CD4-positive, alpha-beta T cell treated with Interleukin-2 at 100 ng/mL for 4 hours (primary cell): ENCODE measurements at regions not wholly inside any gene's neighbourhood (a gene's known extent, or its start where the extent isn't known, plus 50 kb on each side); places are given as distances from the start of the nearest gene placed in this dataset.

ENCODE experiments used
- DNase-seq: peaks from one replicate; pipeline ENCODE4 v3.0.0-alpha.2; 2020; ENCODE audit warnings: low spot score

DNA sequence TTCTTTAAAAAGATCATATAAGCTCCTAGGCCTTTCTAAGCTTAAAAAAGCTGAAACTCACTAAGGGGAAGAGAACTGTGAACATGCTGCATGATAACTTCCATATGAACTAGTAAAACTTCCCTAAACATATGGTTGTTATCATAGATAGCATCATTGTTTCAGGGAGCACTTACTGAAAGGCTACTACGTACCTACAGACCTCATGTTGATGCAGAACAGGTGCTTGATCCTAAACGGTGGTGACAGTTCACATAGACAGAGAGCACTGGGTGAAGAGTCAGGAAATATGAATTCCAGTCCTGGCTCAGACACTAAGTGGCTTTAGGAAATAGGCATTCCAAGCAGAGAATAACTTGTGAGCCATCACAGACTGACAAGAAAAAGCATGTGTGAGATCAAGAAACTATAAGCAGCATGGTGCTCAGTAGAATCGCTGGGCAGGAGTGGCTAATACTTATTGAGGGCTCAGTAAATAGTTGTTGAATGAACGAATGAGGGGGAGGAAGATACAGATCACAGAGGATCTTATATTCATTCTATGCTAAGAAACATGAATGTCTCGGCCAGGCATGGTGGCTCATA, 78.4 kb upstream of the NUDT4 start:
- DNase-seq = no peak

DNA sequence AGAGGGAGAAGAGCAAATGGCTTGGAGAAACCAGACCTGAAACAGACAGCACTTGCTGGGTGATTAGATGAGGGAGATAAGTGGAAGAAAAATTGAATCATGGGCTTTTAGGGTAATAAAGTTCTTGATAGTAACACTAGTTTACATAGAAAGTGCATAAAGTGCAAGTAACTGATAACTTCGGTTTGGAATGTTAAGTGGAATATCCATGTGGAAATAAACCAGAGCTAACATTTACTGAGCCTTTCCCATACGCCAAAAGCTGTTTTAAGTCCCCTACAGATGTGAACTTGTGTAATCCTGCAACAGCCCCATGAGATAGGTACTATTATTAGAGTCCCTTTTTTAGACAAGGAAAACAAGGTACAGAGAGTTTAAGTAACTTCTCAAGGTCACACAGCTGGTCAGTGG, 77.1 kb upstream of the NUDT4 start:
- DNase-seq = no peak

DNA sequence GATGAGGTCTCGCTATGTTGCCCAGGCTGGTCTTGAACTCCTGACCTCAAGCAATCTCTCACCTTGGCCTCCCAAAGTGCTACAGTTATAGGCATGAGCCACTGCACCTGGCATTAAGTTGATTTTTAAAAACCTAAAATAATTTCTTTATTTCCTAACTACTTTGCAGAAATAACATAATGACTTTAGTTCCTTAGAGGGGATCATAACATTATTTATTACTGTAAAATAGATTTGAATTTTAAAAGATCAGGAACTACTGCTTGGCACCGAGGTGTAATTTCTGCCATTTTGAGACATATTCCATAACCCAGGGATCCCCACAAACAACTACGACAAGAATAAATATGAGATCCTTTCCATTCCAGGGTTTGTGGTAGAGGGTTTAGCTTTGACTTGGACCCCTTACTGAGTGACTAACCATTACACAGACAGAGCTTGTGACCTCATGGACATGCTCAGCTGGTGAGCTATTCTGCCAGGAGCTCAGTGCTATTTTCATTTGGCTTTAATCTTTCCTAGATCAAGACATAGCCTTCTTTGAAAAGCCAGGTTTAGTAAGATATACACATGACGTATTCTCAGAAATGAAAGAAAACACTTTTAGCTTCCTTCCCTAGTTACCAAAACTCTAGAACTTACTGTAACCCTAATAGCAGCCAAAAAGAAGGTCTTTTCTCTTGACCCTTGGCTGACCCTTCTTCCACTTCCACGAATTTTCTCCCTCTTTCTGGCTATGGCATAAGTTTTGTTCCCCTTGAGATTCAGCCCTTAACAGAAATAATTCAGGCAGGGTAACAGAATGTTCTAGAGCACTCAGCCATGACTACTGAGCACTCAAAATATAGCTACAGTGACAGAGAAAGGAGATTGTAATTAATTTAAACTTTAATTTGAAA, 75.1 kb upstream of the NUDT4 start:
- DNase-seq = no peak

DNA sequence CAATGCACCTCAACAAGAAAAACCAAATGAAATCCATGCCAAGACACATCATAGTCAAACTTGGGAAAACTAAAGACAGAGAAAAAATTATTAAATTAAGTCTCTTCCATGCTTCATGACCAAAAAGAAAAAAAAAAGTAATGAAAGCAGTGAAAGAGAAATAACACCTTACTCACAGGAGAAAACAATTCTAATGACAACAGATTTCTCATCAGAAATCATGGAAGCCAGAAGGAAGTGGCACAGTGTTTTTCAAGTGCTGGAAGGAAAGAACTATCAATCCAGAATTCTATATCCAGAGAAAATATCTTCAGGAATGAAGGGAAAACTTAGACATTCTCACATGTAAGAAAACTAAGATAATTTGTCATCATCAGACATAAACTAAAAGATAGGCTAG, 71.1 kb upstream of the NUDT4 start:
- DNase-seq = no peak

DNA sequence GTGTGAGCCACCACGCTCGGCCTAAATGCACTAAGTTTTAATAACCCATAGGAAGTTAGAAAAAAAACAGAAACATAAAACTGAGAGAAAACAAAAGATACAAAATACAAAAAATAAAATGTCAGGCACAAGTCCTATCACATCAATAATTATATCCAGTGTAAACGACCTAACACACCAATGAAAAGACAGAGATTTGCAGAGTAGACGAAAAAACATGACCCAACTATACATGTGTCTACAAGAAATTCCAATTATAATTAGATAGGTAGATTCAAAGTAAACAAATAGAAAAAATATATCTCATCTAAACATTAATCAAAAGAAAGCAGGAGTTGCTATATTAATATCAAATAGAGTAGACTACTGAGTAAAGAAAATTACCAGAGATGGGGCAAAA, 69.4 kb upstream of the NUDT4 start:
- DNase-seq = no peak

DNA sequence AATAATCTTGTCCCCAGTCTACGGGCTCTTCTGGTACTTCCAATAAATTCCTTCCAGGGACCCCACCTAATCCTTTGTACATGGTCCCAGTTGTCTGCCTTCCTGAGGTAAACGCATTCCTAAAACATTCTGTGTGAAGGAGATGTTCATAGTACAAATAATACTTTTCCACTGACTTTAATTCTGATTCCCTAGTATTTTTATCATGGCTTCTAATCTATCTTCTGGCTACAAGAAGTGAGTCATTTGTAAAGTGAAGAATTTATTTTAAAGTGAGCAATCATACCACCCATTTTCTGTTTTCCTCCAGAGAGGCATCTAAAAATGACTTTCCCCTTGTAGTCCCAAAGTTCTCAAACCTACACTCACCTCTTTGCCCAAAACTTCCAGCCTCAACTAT, 65.9 kb upstream of the NUDT4 start:
- DNase-seq = no peak

DNA sequence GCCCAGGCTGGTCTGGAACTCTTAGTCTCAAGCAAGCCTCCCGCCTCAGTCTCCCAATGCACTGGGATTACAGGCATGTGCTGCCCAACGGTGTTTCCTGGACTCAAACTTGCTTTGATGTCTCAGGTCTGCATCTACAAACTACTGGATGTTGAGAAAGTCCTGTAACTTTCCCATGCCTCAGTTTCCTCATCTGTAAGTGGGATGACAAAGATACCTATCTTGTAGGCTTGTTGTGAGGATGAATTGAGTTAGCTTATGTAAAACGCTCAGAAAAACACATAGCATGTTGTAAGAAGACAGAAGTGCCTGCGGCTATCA, 63.6 kb upstream of the NUDT4 start:
- DNase-seq = no peak

DNA sequence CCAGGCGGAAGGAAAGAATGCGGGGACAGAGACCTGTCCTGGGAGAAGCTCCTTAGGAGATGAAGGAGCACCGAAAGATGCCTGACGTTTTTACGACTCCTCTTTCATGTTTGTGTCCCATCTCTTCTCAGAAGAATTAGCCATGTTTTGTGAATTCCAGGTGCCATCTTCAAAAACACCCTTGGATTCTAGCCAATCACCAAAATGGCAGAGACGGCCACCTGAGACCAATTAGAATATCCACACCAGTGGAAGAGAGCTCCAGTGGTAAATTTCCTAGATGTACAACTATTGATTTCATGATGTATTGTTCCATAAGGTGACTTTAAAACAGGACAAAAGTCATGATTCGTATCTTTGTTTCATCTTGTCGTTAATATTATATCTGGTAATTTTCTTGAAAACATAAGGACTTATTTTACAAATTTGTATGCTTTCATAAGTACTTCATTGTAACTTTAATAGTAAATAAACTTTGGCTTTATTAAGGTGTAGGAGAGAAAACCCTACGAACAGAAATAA, 62.3 kb upstream of the NUDT4 start:
- no peak for DNase-seq

DNA sequence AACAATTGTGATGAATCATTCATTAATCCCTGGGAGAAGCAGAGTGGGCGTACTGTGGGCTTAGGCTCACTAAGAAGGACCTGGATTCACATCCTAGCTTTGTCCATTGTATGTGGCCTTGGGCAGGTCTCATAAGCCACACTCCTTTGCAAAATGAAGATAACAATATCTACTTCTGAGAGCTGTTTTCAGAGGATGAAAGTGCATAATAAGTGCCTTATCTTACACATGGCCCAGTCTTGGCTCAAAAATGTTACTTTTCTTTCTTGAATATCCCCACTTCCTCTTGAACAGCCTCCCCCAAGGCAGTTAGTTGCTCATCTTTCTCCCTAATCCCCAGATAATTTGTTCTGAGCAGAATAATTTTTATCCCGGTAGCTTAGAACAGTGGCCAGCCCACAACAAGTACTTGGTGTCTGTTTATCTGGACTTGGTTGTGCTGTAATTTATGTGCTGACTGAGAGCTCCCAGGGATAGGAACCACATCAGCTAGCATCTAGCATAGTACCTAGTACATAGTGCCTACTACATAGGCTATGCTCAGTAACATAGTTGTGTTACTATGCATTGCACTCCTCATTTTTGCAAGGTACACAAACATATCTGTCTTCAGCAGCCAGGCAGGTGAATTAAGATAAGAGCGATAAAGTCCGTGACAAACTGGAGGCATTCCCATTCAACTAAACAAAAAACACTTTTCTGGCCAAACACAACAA, 61.7 kb upstream of the NUDT4 start:
- no peak for DNase-seq

DNA sequence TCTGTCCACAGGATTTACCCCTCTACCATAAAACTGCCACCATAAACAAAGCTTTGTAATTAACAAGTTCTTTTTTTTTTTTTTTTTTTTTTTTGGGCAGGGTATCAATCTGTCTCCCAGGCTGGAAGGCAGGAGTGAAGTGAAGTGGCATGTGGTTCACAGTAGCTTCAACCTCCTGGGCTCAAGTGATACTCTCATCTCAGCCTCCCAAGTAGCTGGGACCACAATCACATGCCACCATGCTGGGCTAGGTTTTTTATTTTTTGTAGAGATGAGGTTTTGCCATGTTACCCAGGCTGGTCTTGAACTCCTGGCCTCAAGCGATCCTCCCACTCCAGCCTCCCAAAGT, 61.1 kb upstream of the NUDT4 start:
- DNase-seq = no peak

DNA sequence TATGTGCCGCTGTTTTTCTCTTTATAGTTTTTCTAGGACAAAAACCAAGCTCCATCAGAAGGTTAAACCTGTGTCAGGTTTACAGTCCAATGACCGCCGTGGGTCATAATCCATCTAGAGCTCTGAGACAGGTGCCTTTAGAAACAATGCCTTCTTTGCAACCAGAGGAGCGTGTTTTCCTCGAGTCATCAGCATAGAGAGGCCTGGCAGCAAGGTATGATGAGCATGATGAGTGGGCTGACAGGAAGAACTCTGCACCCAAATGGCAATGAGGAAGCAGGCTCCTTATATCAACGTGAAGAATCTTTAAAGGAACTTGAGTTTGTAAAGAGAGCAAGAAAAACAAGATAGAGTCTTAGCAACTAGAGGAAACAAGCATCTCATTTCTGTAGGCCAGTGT, 60.5 kb upstream of the NUDT4 start:
- DNase-seq = no peak

DNA sequence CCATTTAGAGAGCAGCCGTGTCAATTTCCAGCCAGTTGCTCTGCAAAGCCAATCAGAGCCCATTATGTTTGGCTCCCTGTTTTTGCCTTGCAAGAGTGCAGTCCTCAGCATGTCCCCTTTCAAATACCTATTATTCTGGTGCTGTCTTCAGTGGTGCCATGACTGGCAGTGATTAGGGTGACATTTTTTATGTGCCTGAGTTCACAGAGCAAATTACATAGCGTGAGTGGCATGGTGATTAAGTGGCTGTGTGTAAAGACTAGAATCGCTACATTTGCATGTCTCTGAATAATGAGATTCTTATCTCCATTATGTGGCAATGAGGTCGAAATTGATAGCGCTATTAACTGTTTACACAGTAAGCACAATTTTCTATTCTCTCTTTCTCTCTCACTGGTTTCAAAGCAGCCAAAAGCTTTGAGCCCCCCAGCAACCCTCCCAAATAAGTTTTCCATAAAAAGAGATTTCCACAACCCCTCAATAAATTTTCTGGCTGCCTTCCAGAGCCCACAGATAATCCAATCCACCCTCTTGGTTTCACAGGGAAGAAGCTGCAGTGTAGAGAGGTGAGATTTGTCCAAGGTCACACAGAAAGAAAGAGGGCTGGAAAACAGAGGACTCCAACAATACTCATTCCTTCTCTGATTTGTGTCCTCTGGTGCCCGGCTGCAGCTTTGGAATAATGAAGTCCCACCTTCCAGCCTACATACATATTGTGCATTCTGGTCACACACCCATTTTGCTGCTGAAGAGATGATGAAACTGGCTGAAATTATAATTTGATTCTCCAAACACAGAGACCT, 58.8 kb upstream of the NUDT4 start:
- no peak for DNase-seq

DNA sequence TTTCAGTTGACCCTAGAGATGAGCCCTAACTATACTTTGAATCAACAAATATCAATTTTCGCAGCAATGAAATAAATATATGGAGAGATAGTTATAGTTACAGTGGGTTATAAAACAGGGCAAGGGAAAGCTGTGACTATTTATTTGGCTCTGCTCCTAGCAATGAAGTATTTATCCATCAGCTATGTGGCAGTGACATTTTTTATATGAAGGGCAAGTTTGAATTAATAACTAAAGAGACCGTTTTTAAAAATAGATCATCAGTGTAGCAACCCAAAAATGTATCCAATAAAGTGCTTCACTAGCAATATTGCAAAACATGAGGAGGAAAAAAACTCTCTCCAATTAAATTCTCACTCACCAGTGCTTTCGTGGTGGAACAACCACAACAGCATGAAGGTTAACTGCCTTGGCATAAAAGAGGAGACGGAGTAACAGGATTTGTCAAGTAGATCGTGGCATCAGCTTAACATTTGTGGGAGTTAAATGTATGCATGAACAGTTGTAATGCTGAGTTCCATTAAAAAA, 58.1 kb upstream of the NUDT4 start:
- no peak for DNase-seq

DNA sequence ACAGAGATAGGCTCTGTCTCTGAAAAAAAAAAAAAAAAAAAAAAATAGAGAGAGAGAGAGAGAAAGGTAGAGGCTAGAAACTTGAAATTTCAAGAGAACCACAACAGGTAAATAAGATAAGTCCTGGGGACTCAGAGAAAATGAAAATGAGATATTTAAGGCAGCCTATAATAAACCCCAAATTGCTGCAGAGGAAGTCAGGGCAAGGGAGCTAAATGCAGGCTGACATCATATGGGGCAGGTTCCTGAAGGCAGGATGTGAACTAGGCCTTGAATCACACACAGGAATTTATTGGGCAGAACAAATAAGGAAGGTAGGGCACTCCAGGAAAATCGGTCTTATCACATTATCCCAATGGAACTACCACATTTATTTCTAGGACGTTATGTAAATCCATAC, 54.9 kb upstream of the NUDT4 start:
- no peak for DNase-seq

DNA sequence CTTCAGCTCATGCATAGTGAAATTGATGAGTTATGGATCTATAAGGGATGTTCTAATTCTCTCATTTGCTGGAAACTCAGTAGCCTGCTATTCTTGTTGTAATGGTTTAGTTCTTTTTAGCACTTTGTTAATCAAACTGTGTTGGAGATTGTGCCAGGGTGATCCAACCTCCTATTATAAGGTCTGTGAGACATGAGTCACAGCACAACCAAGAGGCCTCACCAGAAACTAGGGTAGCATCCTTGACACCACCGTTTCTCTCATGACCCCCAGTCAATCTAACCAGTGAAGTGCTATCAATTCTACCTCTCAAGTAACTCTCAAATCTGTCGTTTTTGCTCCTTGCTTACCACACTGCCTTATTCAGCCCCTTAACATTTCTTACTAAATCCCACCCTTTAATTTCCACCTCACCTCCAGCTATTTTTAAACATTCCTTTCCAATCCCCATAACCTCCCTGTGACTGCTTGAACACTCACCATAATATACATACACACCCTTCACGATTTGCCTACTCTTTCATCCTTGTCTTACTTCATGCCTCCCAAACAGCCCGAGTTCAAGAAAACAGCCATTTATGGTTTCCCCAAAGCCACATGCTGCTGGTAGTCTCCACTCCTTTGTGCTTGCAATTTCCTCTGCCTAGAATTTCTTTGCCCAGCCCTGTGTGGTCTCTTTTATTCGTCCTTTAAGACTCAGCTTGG, 53.9 kb upstream of the NUDT4 start:
- no peak for DNase-seq

DNA sequence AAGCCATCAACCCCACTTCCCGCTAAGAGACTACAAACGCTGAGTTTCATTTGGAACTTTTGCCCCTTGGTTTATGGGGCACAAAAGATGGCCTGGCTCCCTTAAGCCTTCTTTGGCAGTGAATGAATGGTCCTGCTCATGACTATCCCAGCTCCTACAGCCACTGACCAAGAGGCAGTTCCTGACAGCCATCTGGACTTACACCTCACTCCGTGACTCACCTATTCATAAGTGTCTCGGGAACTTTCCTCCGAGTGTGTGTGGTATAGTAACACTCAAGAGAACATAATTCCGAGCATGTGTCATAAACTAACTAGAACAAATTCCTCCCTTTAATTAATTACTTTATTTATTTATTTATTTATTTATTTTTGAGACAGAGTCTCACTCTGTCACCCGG, 51.9 kb upstream of the NUDT4 start:
- DNase-seq = no peak
